HS-5 (cell line): ENCODE measurements at regions not wholly inside any gene's neighbourhood (a gene's known extent, or its start where the extent isn't known, plus 50 kb on each side); places are given as distances from the start of the nearest gene placed in this dataset.

Experiments used
- DNase-seq: peaks from one replicate; pipeline ENCODE4 v3.0.0-alpha.2; 2012; ENCODE audit warnings: low read depth

DNA sequence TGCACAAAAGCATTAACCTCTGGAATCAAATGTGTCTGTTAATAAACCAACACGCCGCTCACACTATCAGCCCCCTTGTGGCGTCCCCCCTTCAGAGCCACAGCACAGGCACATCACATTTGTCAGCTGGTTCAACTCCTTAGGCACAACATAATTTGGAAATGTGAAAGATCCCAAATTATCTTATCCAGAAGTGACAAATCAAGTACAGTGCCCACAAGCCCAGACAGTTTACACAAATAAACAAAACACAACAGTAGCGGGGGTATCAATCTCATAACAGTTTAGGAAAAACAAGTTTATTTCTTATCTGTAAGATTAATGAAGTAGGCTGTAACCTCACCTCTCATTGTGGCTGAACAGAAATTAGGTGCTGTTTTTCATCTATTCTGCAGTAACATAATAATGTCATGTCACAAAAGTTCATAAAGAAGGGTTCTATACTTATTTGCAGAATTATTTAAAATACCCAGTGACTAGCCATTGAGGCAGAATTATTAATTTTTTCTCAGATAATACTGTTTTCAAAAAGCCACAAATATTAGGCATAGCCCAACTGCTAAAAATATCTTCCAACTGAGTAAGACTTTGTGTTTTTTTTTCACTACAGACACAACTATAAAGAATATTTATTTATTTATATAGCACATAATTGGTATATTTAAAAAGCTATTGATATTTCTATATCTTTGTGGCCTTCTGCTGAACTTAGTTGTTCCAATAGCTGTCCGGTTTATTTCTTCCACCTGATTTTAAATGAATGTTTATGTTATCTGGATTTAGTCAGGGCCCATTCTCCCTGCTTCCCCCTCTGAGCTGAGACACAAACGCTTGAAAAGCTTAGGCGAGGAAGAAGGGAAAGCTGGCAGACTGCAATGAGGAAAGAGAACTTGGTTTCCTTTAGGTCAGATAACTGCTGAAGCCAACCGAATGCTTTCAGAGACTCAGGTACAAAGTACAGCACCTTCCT lies 214.7 kb downstream of the QDPR start:
- DNase-seq, result no peak

DNA sequence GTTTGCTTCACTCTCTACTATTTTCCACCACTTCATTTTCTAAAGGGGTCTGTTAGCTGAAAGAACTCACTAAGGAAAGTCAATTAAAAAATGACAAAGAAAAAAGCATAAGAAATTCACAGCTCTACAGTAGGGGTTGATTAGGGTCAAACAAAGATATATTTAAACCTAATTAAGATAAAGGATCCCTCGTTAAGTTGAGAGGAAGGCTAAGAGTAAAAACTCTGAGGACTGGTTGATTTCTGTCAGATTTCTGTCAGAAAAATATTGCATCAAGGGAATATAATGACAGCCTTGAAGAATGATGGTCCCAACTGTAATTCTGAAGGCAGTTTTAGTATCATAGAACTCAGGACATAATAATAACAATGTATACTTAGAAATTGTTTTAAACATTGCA lies 218.0 kb downstream of the QDPR start:
- no peak for DNase-seq

DNA sequence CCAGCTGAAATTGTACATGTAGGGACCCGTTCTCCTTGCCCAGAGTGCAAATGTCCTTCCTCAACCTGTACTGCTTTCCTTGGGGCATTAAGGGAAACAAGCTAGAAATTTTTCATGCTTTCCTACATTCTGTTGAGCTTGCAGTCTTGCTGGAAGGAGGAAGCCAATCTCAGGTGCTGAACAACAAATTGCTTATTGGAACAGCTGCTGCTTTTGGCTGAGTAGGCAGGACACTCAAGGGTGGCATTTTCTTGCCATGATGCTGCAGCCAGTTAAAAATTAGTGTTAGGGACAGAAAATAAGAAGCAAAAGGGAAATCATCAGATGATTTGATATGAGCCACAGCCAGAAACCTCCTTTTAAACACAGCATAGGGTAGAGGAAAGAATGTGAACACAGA lies 223.7 kb downstream of the QDPR start:
- DNase-seq, result no peak

DNA sequence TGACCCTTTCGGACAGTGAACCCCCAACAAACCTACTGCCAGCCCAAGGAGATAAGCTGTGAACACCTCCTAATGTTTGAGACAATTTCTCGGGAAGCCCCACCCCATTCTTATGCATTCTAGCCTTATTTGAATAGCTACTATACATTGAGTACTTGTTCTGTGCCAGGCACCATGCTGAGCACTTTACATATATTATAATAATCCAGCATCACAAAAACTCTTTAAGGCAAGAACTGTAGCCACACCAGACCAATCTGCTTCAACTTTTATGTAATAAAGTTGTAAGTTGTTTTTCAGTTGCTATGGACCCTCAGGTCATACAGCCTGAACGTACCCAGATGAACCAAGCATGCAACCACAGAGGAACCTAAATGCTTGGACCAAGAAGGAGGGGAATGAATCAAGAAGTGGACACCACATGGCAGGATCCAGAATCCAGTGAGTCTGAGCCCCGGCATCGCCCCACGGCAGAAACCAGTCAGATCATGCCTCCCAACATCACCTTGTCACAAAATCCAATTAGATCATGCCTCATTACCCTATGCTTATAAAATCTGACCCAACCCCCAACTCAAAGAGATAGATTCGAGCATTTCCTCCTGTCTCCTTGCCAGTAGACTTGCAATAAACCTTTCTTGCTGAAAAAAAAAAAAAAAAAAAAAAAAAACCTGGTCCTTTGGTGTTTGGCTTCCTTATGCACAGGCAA lies 225.0 kb downstream of the QDPR start:
- DNase-seq, result no peak

DNA sequence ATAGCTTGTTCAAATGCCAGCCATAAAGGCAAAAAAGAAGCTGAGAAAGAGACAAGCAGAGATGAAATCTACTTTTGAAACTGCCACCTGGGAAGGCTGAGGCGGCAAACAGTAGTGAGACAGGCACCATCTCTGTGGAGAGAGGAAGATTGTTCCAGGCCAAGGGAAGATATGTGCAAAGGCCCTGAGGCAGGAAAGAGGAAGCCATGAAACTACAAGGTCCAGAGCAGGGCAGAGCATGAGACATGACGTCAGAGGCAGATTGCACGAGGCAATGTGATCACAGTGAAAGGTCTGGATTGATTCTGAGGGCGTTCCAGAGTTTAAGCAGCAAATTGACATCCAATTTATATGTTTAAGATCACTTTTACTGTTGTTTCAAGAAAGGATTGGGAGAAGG lies 226.1 kb downstream of the QDPR start:
- no peak for DNase-seq

DNA sequence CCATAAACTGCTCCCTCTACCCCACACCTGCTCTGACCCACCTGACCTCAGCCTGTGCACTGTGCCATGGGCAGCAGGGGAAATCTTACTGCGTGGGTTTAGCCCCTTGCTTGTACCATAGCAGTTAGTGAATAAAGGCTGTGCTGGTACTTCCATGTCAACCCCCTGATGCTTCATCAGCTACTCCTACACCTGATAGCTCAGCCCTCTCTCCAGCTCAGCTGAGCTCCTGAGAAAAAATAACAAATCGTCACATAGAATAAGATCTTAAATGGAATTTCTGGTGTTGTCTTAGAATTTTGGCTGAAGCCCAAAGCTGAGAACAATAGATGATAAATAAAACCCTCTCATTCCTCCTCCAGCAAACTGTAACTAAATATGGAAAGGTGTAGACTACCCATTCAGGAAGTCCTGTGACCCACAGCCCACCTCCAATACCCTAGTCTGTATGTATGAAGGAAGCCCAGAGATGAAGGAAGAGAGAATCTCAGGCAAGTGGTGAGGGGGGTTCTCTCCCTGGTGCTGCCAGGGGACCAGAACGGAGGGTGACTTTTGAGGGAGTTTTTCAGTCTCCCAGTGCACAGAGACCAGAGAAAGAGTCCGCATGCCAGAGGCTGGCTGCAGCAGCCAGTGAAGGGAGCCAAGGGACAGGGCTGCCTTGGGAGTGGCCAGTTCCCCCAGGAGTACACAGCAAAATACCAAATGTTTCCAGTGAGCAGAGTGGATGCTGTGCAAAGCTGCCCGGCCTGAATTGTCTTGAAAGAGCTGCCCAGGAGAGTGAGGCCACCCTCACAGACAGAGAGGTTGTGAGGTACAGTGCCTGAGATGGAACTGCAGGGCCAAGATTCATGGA lies 227.3 kb downstream of the QDPR start:
- DNase-seq, result no peak

DNA sequence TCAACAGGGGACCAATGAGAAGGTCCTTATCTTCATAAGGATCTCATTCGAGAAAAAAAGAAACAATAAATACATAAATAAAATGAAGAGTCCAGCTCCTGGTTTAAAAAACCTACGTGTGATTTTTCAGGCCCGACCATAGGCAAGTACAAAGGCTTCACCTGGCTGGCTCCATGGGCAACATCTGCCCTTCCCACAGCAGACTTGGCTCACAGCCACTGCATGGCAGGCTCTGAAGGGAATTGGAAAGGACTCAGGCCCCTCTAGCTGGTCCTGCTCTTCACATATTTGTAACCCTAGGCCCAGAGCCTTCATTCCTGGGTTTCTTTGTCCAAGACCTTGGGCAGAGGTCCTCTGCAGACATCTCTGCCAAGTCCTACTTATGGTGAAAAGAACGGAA lies 228.1 kb downstream of the QDPR start:
- no peak for DNase-seq

DNA sequence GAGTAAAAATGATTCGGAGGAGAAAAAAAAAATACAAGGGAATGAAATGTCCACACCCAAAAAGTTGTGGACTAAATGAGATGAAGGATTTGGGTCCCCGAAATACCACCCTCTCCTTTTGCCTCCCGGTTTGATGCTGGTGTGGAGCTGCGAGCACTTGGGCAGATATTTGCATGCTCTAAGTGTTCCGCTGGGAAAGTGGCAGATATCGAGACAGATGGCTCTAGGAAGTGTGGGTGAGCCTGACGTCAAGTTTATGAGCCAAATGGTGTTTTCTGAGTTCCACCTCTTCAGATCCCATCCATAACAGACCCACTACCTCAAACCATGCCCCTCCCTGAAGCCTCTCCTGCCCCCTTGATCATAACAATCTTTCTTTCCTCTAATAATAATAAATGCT lies 228.6 kb downstream of the QDPR start:
- DNase-seq, result no peak

DNA sequence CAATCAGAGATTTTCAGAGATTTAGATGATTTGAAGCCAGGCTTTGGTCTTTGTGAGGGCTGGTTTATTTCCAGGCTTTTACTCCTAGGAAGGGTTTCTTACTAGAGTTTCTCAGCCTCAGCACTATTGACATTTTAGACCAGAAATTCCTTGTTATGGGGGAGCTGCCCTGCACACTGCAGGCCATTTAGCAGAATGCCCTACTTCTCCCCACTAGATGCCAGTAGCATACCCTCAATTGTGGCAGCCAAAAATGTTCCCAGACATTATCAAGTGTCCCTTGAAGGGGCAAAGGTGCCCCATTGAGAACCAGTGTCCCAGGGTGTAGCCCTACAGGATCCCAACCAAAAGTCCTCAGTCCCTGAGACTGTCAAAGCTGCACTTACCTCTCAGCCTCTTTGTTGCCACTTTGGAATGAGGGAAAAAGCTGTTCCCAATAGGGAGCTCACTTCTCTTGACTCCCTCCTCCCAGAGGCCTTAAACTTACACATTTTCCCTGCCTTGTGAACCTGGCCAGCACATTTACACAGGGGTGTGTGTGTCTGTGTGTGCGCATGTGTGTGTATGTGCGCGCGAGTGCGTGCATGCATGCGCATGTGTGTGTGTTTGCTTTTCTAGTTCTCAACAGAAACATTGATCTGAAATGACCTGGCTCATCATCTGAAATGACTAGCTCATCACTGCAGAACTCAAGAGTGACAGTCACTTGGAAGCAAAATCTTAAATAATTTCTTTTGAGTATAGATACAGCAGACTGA lies 231.4 kb downstream of the QDPR start:
- no peak for DNase-seq

DNA sequence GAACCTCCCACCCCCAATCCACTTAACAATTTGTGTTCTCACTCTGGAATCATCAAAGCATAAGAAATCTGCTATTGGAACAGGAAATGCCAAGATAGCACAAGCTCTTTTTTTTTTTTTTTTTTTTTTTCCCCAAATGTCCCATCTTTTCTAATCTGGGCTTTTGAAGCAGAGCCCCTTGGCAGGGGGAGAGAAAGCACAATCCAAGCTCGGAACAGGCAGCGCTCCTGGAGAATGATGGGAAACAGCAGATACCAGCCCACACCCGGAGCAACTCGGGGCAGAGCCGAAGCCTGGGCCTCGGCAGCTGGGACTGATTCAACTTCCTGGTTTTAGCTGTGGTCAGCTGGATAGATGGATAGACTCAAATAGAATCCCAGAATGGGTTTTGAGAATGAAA lies 235.1 kb downstream of the QDPR start:
- DNase-seq, result no peak

DNA sequence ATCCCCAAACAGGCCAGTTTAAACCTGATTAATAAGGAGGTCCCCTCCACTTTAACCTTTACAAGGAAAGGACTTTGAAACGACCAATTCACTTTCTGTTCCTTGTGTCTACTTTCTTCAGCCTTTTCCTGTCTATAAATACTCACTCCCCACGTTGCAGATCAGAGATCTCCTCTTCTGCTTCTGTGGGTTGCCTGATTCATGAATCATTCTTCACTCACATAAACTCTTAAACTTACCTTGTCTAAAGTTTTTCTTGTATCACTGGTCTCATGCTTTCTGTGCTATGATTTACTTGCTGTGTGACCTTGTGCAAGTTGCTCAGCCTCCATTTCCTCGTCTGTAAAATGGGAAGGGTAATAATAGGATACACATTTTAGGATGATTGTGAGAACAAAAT lies 236.1 kb downstream of the QDPR start:
- DNase-seq, result no peak

DNA sequence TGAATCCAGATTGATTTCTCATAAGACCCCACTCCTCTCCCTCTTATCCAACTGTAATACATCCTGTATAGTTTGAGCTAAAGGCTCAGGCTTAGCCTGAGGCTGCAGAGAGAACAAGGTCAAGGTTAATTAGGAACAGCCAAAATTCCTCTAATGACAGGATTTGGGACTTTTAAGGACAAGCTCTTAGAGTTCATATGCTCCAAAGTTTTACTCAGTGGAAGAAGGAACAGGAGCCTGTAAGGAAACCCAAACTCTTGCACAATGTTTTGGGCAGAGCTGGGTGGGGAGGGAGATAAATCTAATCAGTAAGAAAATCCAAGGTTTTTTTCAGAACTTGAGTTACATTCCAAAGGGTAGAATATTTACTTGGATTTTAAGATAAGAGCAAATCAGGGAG lies 238.8 kb downstream of the QDPR start:
- DNase-seq, result no peak

DNA sequence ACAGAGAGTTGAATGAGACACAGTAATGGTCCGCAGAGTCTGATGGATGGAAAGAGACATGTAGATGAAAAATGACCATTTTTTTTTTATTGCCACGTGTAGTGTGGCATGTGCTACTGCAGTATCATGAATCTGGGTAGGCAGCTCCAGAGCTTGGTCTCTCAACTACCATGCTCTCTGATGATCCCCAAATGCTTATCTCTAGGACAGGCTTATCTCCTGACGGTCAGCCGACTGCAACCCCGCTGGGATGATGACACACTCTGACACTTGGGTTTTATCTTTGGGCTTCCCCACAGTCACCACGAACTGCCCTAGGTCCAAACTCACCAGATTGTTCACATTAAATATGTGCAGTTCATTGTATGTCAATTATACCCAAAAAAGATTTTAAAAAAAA lies 239.7 kb downstream of the QDPR start:
- DNase-seq, result no peak

DNA sequence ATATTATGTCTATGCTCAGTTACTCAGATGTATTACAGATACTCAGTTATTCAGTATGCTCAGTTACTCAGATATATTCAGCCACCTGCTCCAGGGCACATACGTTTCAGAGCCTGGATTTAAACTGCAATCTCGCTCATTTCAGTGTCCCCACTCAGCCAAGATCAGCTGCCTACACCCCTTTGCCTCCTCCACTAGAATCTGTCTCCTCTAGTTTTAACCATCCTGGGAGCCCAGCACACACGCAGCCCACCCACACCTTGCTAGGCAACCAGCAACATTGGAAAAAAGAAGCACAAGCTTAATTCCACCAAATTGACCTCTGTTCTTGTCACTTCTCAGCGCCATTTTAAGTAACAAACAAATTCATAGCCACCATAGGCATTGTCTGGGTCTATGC lies 246.2 kb downstream of the QDPR start:
- DNase-seq, result no peak

DNA sequence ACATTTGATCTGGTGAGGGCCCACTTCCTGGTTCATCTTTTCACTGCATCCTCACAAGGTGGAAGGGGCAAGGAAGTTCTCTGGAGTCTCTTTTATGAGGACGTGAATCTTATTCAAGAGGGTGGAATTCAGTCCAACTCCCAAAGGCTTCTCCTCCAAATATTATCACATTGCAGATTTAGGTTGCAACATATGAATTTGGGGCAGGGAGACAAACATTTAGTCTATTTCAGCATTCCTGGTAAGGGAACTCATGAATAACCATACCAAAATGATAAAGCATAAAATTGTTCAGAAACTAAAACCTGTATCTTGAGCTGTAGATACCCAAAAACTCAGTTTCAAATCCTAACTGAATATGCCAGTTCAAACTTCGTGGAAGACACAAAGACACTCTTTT lies 246.8 kb downstream of the QDPR start:
- no peak for DNase-seq

DNA sequence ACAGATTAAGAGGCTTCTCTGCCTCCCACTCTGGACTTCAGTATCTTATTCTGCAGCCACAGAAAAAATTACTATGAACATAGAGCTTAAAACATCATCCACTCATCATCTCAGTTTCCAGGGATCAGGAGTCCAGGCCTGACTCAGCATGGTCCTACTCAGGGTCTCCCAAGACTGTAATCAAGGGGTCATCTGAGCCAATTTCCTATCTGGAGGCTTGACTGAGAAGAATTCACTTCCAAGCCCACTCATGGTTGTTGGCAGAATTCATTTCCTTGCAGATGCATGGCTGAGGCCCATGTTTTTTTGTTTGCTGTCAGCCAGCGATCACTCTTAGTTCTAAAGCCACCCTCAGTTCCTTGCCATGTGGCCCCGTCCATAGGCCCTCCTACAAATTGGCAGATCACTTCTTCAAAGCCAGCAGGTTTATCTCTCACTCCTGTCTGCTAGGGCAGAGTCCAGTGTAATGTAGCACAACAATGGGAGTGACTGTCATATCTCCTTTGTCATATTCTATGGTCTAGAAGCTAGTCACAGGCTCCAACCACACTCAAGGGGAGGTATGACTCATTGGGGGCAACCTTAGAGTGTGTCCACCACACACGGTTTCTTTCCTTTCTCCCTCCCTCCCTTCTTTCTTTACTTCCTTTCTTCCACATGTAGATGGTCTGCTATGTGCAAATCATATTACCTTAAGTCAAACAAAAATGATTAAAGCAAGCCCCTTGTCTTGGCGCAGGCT lies 251.6 kb downstream of the QDPR start:
- no peak for DNase-seq

DNA sequence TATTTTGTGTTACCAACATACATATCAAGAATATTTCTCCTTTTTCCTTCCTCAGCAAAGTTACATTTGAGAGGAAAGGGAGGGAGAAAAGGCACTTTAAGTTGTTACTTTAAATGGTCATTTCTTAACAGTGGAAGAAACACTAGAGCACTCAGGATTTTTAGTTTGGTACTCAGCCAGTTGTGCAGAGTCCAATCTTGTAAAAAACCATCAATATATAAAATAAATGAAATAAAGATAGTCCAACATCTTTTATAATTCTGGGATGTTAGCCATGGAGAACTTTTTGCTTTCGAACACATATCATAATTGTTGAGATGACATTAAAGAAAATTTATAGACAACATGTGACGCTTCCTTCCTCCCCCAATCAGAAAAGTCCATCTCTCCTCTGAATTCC lies 253.8 kb downstream of the QDPR start:
- no peak for DNase-seq

DNA sequence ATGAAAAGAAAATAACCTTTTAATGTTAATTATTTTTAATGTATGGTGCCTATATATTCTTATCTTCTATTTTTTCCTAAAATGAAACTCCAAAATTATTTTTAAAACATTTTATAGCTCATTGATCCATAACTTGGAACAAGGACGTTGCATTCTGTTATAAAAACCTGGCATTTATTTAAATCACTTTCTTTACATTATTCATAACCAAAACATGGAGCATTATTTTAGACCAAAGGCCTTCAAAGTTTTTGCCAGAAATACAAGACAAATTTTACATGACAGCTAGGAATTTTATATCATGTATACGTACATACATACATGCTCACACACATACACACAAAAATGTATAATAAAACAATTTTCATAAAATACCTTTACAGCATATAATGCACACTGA lies 259.8 kb downstream of the QDPR start:
- DNase-seq, result no peak

DNA sequence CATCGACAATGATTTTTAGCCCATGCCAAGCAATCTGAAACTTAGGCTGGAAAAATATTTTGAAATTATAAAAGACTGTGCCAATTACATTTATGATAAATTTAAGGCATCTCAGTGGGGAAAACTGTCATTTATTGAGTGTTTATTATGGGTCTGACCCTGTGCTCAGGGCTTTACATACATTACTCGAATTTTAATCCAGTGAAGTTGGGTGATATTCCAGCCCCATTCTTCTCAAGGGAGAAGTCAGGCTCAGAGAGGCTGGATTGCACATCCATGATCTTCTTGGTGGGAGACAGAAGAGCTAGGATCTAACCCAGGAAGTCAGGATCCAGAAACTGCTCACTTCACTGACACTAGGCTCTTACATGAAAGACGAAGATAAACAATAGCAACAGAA lies 260.8 kb downstream of the QDPR start:
- no peak for DNase-seq

DNA sequence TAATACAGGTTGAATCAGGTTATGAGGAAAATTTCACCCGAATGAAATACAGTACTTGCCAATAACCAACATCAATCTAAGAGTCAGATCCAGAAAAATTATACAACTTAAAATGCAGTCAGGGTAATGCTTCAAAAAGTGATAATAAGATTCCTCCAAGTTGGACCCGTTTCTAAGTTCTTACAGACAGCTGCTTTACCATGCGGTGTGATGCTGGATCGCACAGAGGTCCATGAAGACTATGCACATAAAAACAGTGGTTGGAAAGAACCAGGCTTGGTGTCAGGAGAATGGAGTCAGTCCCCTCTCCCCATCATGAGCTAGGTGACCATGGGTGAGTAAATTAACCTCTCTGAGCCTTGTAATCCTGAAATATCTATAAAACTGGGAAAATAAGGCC lies 261.3 kb downstream of the QDPR start:
- no peak for DNase-seq

DNA sequence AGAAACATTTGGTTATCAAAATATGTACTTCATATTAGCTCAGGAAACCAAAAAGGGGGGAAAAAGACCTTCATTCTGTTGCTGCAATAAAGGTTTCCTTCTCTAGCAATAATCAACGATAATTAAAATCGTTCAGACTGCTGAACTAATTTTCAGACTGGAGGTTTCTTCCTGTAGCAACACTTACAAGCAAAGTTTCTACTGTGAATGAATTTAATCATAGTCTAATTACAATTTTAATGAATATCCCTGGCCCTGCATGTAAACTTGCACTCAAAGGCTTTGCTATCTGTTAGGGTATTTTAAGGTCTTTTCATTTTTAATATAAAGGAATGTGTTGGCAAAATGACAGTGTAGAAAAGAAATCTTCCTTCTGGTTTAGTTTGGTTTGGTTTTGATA lies 265.2 kb downstream of the QDPR start:
- no peak for DNase-seq
